ENCODE measurements at regions not wholly inside any gene's neighbourhood (a gene's known extent, or its start where the extent isn't known, plus 50 kb on each side); places are given as distances from the start of the nearest gene placed in this dataset.

GRCh38 chr2:220015576-220015975 is 388.1 kb downstream of the SLC4A3 start:
- no peak for TF ChIP-seq CTCF (IDR thresholded peaks at IDR 0.05)

DNA sequence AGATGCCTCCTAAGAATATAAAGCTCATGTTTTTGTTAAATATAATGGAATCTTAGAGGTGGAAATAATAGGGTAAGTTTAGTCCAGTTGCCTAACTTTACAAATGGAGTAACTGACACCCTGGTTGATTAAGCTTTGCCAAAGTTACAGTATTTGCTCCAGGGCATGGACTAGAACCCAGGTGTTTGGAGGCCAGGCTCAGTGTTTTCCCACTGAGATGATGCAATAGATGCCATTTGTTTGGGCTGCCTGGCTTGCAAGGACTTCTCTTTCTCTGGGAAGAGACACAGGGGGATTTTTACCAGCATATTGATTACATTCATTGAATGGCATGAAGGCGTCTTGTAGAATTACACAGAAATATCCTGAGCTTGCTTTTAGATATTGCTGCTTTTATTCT is 397.8 kb downstream of the SLC4A3 start:
- no peak for TF ChIP-seq CTCF (IDR thresholded peaks at IDR 0.05)

DNA sequence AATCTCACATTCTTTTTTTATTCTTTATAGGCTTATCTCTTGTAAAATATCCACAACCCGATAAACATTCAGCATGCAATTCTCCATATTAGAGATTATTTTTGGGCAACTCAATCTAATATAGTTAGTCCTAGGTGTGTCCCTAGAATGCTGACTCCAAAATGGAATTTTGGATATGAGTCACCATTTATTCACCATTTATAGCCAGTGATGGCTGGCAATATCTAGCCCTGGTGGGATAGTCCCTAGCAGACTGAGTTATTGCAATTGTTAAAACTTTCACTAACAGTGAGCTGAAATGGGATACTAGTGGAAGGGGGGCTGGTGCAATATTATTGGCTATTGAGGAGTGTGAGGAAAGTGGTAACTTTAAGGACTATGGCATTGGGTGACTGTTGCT is 401.6 kb downstream of the SLC4A3 start:
- TF ChIP-seq CTCF (IDR thresholded peaks at IDR 0.05), result no peak

GRCh38 chr2:220033546-220033945 is 406.1 kb downstream of the SLC4A3 start:
- TF ChIP-seq CTCF (IDR thresholded peaks at IDR 0.05), result no peak

DNA sequence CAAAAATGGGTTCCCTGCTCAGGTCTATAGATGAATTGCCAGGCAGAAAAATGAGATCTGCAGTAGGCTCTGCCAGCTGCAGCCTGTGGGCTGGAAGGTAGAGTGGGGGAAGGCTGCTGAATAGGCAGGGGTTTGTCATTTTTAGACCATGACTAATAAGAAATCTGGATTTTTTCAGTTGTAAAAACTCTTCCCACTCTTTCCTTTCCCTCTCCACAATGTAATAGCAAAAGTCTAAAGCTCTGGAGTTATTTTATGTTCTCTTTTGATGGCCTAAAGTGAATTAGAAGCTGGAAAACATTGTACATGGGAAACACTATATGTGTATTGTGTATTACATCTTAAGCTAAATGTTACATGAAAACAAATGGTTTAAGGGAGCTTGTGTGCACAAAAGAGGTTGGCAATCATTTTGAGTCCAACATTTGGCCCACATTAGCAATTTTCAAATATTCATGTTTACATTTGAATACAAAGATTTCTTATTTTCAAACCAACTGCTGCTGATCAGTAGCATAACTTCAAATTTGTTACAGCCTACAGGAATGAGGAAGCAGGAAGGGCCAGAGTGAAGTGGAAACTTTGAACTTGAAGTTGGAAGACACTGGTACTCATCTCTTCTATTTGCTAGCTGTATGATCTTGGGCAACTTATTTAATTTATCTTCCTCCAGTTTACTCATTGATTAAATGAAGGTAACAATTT is 407.1 kb downstream of the SLC4A3 start:
- no peak for TF ChIP-seq CTCF (IDR thresholded peaks at IDR 0.05)

DNA sequence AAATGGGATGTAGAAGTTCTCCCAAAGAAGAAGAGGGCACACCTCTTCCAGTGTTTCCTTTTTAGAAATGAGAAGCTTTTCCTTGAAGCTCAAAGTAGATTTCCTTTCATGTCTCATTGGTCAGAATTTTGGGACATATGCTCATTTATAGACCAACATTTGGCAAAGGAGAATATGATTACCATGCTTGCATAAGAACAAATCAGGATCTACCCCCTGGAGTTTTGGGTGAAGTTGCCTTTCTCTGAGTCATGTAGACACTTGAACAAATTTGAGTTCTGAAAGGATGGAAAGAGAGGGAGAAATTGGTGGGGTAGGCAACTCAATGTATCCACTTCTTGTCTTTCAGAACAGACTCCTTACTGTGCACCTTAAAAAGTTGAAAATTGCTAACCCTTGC is 409.0 kb downstream of the SLC4A3 start:
- TF ChIP-seq CTCF (IDR thresholded peaks at IDR 0.05), result no peak

GRCh38 chr2:220040346-220040745 is 412.9 kb downstream of the SLC4A3 start:
- TF ChIP-seq CTCF (IDR thresholded peaks at IDR 0.05), result no peak

DNA sequence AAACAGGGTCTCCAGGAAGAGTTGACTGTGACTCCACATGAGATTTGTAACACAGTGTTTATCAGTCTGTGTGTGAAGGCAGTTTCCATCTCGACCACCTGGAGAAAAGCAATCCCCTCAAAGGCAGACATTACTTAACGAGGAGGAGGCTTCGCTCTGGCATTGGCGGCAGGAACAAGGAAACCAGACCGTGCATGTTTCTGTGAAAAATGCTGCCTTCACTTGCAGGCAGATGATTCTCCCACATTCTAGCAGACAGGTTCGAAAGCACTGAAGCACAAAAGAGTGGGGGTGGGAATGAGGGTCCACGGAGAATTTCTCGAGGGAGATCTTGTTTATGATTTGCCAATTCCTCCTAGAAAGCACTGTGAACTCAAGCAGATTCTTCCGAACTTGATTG is 414.0 kb downstream of the SLC4A3 start:
- TF ChIP-seq CTCF (IDR thresholded peaks at IDR 0.05), result no peak

Data from LNCAP (cell line).